HEK293T (cell line): ENCODE measurements at regions not wholly inside any gene's neighbourhood (a gene's known extent, or its start where the extent isn't known, plus 50 kb on each side); places are given as distances from the start of the nearest gene placed in this dataset.

Source experiments
- BHLHE40 ChIP-seq: fragments of 450-650 bp; IDR thresholded peaks from 2 replicates; pipeline ENCODE4 v1.6.1; 2016; ENCODE audit warnings: mild to moderate bottlenecking, moderate library complexity, borderline replicate concordance
- CTBP1 ChIP-seq: fragments of 450-650 bp; IDR thresholded peaks from 2 replicates; pipeline ENCODE4 v1.6.1; 2016; ENCODE audit warnings: borderline replicate concordance
- ELF4 ChIP-seq: fragments of 450-650 bp; IDR thresholded peaks from 2 replicates; pipeline ENCODE4 v1.6.1; 2017; ENCODE audit warnings: antibody characterized with exemption
- FOXA1 ChIP-seq: fragments of 450-650 bp; IDR thresholded peaks from 2 replicates; pipeline ENCODE4 v1.6.1; 2016; ENCODE audit warnings: mild to moderate bottlenecking
- FOXK2 ChIP-seq: fragments of 450-650 bp; IDR thresholded peaks from 2 replicates; pipeline ENCODE4 v1.6.1; 2016; ENCODE audit warnings: mild to moderate bottlenecking
- FOXM1 ChIP-seq: fragments of 450-650 bp; IDR thresholded peaks from 2 replicates; pipeline ENCODE4 v1.6.1; 2017; ENCODE audit warnings: mild to moderate bottlenecking, borderline replicate concordance
- HDGF ChIP-seq: fragments of 450-650 bp; IDR thresholded peaks from 2 replicates; pipeline ENCODE4 v1.6.1; 2017; ENCODE audit warnings: antibody characterized with exemption, borderline replicate concordance
- L3MBTL2 ChIP-seq: fragments of 450-650 bp; conservative IDR thresholded peaks from 2 replicates; pipeline ENCODE4 v1.6.1; 2016; ENCODE audit warnings: mild to moderate bottlenecking
- NFRKB ChIP-seq: fragments of 450-650 bp; IDR thresholded peaks from 2 replicates; pipeline ENCODE4 v1.6.1; 2016; ENCODE audit warnings: mild to moderate bottlenecking, moderate library complexity
- SP1 ChIP-seq: fragments of 450-650 bp; IDR thresholded peaks from 2 replicates; pipeline ENCODE4 v1.6.1; 2017
- TARDBP ChIP-seq: fragments of 450-650 bp; IDR thresholded peaks from 2 replicates; pipeline ENCODE4 v1.6.1; 2016
- ZNF384 ChIP-seq: fragments of 450-650 bp; IDR thresholded peaks from 2 replicates; pipeline ENCODE4 v1.6.1; 2016
- TF ChIP-seq, protein P1 (sequence below): fragments of 450-650 bp; IDR thresholded peaks from 2 replicates; pipeline ENCODE4 v1.6.1; 2016

DNA sequence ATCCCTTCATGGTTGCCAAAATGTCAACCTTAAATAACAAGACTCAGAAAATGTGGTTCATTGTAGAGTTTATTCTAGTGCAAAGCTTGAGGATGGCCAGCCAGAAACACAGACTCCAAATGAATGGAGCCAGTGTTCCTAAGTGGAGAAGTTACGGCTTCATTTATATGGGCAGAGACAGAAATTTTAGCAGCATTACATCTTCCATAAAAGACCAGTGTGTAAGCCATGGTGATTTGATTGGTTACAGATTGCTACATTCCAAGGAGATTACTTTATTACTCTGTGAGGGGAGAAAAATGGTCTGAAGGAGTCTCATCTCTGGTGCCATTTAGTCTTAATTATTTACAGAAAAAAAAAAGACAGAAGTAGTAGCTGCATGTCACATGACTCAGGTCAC is 97.8 kb downstream of the OTOR start:
- no peak for TF ChIP-seq HDGF
- TF ChIP-seq FOXM1: no peak
- TF ChIP-seq BHLHE40: no peak
- TF ChIP-seq ZNF384: no peak
- no peak for TF ChIP-seq L3MBTL2
- TF ChIP-seq SP1: no peak
- no peak for TF ChIP-seq NFRKB
- no peak for TF ChIP-seq FOXA1
- no peak for TF ChIP-seq FOXK2
- TF ChIP-seq ELF4: no peak
- no peak for TF ChIP-seq TARDBP
- TF ChIP-seq, protein P1, sequence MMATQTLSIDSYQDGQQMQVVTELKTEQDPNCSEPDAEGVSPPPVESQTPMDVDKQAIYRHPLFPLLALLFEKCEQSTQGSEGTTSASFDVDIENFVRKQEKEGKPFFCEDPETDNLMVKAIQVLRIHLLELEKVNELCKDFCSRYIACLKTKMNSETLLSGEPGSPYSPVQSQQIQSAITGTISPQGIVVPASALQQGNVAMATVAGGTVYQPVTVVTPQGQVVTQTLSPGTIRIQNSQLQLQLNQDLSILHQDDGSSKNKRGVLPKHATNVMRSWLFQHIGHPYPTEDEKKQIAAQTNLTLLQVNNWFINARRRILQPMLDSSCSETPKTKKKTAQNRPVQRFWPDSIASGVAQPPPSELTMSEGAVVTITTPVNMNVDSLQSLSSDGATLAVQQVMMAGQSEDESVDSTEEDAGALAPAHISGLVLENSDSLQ: no peak
- TF ChIP-seq CTBP1: no peak
